Neural progenitor cell (in vitro differentiated cells): ENCODE measurements at regions not wholly inside any gene's neighbourhood (a gene's known extent, or its start where the extent isn't known, plus 50 kb on each side); places are given as distances from the start of the nearest gene placed in this dataset.

Experiments used
- DNase-seq: peaks from one replicate; pipeline ENCODE4 v3.0.0-alpha.2; 2016; ENCODE audit warnings: low spot score
- H2AFZ ChIP-seq: fragments of 200-600 bp; sonication (generic); replicated peaks from 2 replicates; pipeline ENCODE4 v1.6.1; 2016; ENCODE audit warnings: antibody characterized with exemption
- H3F3A ChIP-seq: fragments of 200-600 bp; sonication (generic); 2 replicates; pipeline ENCODE4 v1.6.1; 2016; ENCODE audit warnings: antibody characterized with exemption, low read depth
- H3K27ac ChIP-seq: fragments of 200-600 bp; sonication (generic); 2 replicates; pipeline ENCODE4 v1.5.1; 2016; ENCODE audit warnings: mild to moderate bottlenecking
- H3K27me3 ChIP-seq: fragments of 200-600 bp; sonication (generic); 2 replicates; pipeline ENCODE4 v1.6.1; 2016; ENCODE audit warnings: mild to moderate bottlenecking, moderate library complexity
- H3K36me3 ChIP-seq: fragments of 200-600 bp; sonication (generic); 2 replicates; pipeline ENCODE4 v1.5.1; 2016
- H3K4me1 ChIP-seq: fragments of 200-600 bp; sonication (generic); 2 replicates; pipeline ENCODE4 v1.6.1; 2016; ENCODE audit warnings: mixed run types
- H3K4me2 ChIP-seq: fragments of 200-600 bp; sonication (generic); 2 replicates; pipeline ENCODE4 v1.6.1; 2016
- H3K4me3 ChIP-seq: fragments of 200-600 bp; sonication (generic); 2 replicates; pipeline ENCODE4 v1.5.1; 2016
- H3K79me2 ChIP-seq: fragments of 200-600 bp; sonication (generic); 2 replicates; pipeline ENCODE4 v1.6.1; 2016; ENCODE audit warnings: low read depth
- H3K9ac ChIP-seq: fragments of 200-600 bp; sonication (generic); 2 replicates; pipeline ENCODE4 v1.6.1; 2016
- H3K9me3 ChIP-seq: fragments of 200-600 bp; sonication (generic); 2 replicates; pipeline ENCODE4 v1.5.1; 2016; ENCODE audit warnings: low read depth
- H4K20me1 ChIP-seq: fragments of 200-600 bp; sonication (generic); 2 replicates; pipeline ENCODE4 v1.6.1; 2016; ENCODE audit warnings: low read depth
- H3K27ac Mint-ChIP-seq: 3 replicates; pipeline ENCODE4 v1.8.0; 2021; ENCODE audit warnings: mixed read lengths
- H3K27me3 Mint-ChIP-seq: 2 replicates; pipeline ENCODE4 v1.8.0; 2022; ENCODE audit warnings: low read depth, mild to moderate bottlenecking, inconsistent platforms, moderate library complexity, mixed read lengths; ENCODE audit not compliant: insufficient read depth
- H3K36me3 Mint-ChIP-seq: 3 replicates; pipeline ENCODE4 v1.8.0; 2021; ENCODE audit warnings: mixed read lengths
- H3K4me1 Mint-ChIP-seq: 3 replicates; pipeline ENCODE4 v1.8.0; 2021; ENCODE audit warnings: mixed read lengths
- H3K4me3 Mint-ChIP-seq: 3 replicates; pipeline ENCODE4 v1.8.0; 2021; ENCODE audit warnings: mild to moderate bottlenecking, moderate library complexity, mixed read lengths
- H3K9me3 Mint-ChIP-seq: 3 replicates; pipeline ENCODE4 v1.8.0; 2020; ENCODE audit warnings: mixed read lengths
- CTCF ChIP-seq: fragments of 200-600 bp; sonication (generic); IDR thresholded peaks from 2 replicates; pipeline ENCODE4 v1.5.1; 2017; ENCODE audit warnings: antibody characterized with exemption, mild to moderate bottlenecking
- EZH2 ChIP-seq: fragments of 200-600 bp; sonication (generic); IDR thresholded peaks from 2 replicates; pipeline ENCODE4 v1.6.1; 2017; ENCODE audit warnings: antibody characterized with exemption, mild to moderate bottlenecking, moderate library complexity
- EZH2phosphoT487 ChIP-seq: fragments of 200-600 bp; sonication (generic); IDR thresholded peaks from 2 replicates; pipeline ENCODE4 v1.6.1; 2017; ENCODE audit warnings: antibody characterized with exemption

DNA sequence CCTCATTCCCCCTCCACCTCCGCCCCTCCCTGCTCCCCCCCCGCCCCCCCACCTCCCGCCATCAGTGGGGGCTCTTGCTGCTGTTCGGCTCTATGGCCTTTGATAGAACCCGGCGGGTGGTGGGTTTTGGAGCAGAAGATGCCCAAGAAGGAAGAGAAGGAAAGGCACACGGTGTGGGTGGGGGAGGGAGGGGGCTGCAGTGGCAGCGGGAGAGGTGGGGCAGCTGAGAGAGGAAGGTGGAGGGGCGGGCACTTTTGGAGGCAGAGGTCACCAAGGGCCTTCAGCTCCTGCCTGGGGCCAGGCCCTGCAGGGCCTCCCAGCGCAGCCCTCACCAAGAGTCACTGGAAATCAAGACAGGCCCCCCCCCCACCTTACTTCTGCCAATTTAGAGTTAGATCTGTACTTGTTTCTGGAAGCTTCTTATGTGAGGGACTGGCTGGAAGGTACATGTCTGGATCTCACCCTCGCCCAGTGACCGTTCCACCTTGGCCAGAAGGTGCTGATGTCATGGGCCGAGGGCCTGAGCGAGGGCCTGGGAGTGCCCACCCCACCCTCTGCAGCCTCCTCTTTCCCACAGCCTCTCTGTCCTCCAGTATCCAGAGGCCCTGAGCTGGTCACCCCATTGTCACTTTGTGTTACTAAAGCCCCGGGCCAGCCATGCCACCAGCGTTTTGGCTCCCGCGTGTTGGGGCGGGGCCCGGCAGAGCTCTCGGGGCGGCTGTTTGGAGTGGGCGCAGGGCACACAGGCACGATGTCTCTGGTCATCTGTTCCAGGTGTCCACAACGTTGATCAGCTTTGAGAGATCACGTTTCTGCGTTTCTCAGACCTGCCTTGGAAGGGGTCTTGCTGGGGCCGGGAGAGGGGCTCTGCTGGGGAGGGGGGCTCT lies 153.9 kb downstream of the KIF26A start:
- H3K4me3 Mint-ChIP-seq: no peak overlapping the region
- H3K27me3 ChIP-seq: no peaks in the 10 kb centered on the region
- peaks cover 16% of the 10 kb centered on the region for H3K4me1 ChIP-seq
- H3K9ac ChIP-seq: no peak overlapping the region
- H3K36me3 Mint-ChIP-seq: no peaks in the 10 kb centered on the region
- H3K9me3 ChIP-seq: no peaks in the 10 kb centered on the region
- peaks cover 16% of the 10 kb centered on the region for H3F3A ChIP-seq
- H4K20me1 ChIP-seq: no peaks in the 10 kb centered on the region
- no peaks in the 10 kb centered on the region for H3K36me3 ChIP-seq
- peaks cover 57% of the 10 kb centered on the region for H3K4me1 Mint-ChIP-seq
- H3K4me3 ChIP-seq: no peak overlapping the region
- H3K27ac Mint-ChIP-seq: no peak overlapping the region
- peaks cover 5% of the 10 kb centered on the region for H3K9me3 Mint-ChIP-seq
- no peak overlapping the region for H2AFZ ChIP-seq
- H3K27me3 Mint-ChIP-seq: peaks cover 32% of the 10 kb centered on the region
- no peak for DNase-seq
- no peaks in the 10 kb centered on the region for H3K79me2 ChIP-seq
- TF ChIP-seq EZH2 (no peak), CTCF (no peak)
- H3K27ac ChIP-seq: no peak overlapping the region
- H3K4me2 ChIP-seq: peak overlapping the region; percentile 57

- Histone ChIP-seq H3K27ac (no peak overlapping the region), H3K4me3 (no peak overlapping the region), H3K4me1 (peaks cover 16% of the 10 kb centered on the region), H3F3A (peaks cover 13% of the 10 kb centered on the region), H3K36me3 (no peaks in the 10 kb centered on the region), H2AFZ (no peak overlapping the region), H3K4me2 (no peak overlapping the region), H3K27me3 (no peaks in the 10 kb centered on the region), H3K79me2 (no peaks in the 10 kb centered on the region), H3K9me3 (no peaks in the 10 kb centered on the region), H4K20me1 (no peaks in the 10 kb centered on the region), H3K9ac (no peak overlapping the region)
- Mint-ChIP-seq H3K27ac (no peak overlapping the region), H3K4me1 (peaks cover 49% of the 10 kb centered on the region), H3K36me3 (no peaks in the 10 kb centered on the region), H3K4me3 (peak overlapping the region; percentile 50), H3K27me3 (peaks cover 28% of the 10 kb centered on the region), H3K9me3 (peaks cover 5% of the 10 kb centered on the region)
- no peak for TF ChIP-seq CTCF
- no peak for TF ChIP-seq EZH2
- no peak for TF ChIP-seq EZH2phosphoT487
- DNase-seq: no peak
Observed at GRCh38 chr14:104293231-104293841, 154.9 kb downstream of the KIF26A start.

DNA sequence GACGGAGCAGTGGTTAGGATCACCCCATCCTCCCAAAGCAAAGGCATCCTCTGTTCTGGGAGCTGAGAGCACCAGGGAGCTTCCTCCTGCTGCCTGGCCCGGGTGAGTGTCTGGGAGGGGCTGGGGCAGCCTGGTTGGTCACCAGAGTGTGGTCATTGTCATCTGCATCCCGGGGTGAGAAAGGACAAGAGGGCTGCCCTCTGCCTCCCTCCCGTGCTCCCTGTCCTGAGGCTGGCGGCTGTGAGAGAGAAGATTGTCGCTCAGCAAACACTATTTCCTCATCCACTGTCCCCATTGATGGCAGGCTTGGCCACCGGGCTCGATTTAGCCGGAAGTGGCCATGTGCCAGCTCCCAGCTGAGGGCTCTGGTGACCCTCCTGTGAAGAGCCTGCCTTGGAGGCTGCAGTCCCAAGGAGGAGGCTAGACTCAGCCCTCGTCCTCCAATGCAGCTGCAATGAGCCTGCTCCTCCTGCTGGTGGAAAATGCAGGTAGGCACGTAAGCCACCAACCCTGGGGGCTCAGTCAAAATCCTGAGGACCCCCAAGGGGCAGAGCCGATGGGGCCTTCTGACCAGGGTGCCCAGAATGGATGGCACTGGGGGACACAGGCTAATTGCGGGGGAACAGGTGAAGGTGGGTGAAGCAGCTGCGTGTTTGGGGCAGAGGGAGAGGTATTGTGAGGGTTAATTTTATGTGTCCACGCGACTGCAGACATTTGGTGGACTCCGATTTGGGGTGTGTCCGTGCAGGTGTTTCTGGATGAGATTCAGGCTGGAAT lies 155.7 kb downstream of the KIF26A start:
- H3K36me3 Mint-ChIP-seq: no peaks in the 10 kb centered on the region
- TF ChIP-seq EZH2phosphoT487: no peak
- TF ChIP-seq CTCF: peak; percentile 36
- TF ChIP-seq EZH2: no peak
- peak overlapping the region; percentile 41 for H3K4me3 Mint-ChIP-seq
- H3K27ac ChIP-seq: no peak overlapping the region
- peaks cover 46% of the 10 kb centered on the region for H3K4me1 Mint-ChIP-seq
- peaks cover 4% of the 10 kb centered on the region for H3K9me3 Mint-ChIP-seq
- no peaks in the 10 kb centered on the region for H3K9me3 ChIP-seq
- no peaks in the 10 kb centered on the region for H4K20me1 ChIP-seq
- peaks cover 22% of the 10 kb centered on the region for H3K27me3 Mint-ChIP-seq
- H3K4me3 ChIP-seq: no peak overlapping the region
- no peak overlapping the region for H3K9ac ChIP-seq
- H3K36me3 ChIP-seq: no peaks in the 10 kb centered on the region
- H3K4me1 ChIP-seq: peaks cover 16% of the 10 kb centered on the region
- peak; percentile 41 for DNase-seq
- H3F3A ChIP-seq: peaks cover 6% of the 10 kb centered on the region
- H3K4me2 ChIP-seq: no peak overlapping the region
- no peaks in the 10 kb centered on the region for H3K79me2 ChIP-seq
- H3K27ac Mint-ChIP-seq: no peak overlapping the region
- no peak overlapping the region for H2AFZ ChIP-seq
- H3K27me3 ChIP-seq: no peaks in the 10 kb centered on the region
